ENCODE measurements at regions not wholly inside any gene's neighbourhood (a gene's known extent, or its start where the extent isn't known, plus 50 kb on each side); places are given as distances from the start of the nearest gene placed in this dataset.

GRCh38 chr15:25543196-25543595 lies 104.4 kb upstream of the UBE3A start:
- ChIA-PET CTCF (no interaction called here), POLR2A (no interaction called here)
- TF ChIP-seq HDGF (IDR thresholded peaks at IDR 0.05; ENCODE audit: borderline replicate concordance) (no peak), SP1 (IDR thresholded peaks at IDR 0.05) (no peak), ZNF384 (IDR thresholded peaks at IDR 0.05) (no peak)
- no peak for DNase-seq (ENCODE audit: extremely low spot score)

- TF ChIP-seq PKNOX1 (IDR thresholded peaks at IDR 0.05) = no peak
- TF ChIP-seq ELF4 (IDR thresholded peaks at IDR 0.05) = no peak
- TF ChIP-seq SP1 (IDR thresholded peaks at IDR 0.05) = no peak
- no peak for DNase-seq (ENCODE audit: extremely low spot score)
- POLR2A ChIA-PET = no interaction called here
- CTCF ChIA-PET = no interaction called here
Measured at GRCh38 chr15:25541228-25541627, 102.4 kb upstream of the UBE3A start.

GRCh38 chr15:25536801-25537611 lies 98.2 kb upstream of the UBE3A start:
- POLR2A ChIA-PET = no interaction called here

GRCh38 chr15:25535866-25536265 lies 97.0 kb upstream of the UBE3A start:
- ChIA-PET CTCF (interaction anchor here (0.6 kb wide), 1 partner anchor 119 kb away, joined by 3 read pairs; no protein-coding TSS in a partner anchor), POLR2A (no interaction called here)
- TF ChIP-seq HDGF (IDR thresholded peaks at IDR 0.05; ENCODE audit: borderline replicate concordance) = no peak
- no peak for TF ChIP-seq SUZ12 (IDR thresholded peaks at IDR 0.05)
- no peak for TF ChIP-seq ELF4 (IDR thresholded peaks at IDR 0.05)
- no peak for TF ChIP-seq TARDBP (IDR thresholded peaks at IDR 0.05)
- no peak for TF ChIP-seq L3MBTL2 (conservative IDR thresholded peaks at IDR 0.05)
- TF ChIP-seq PKNOX1 (IDR thresholded peaks at IDR 0.05) = no peak
- TF ChIP-seq ARNT (IDR thresholded peaks at IDR 0.05) = no peak
- TF ChIP-seq CTBP1 (IDR thresholded peaks at IDR 0.05; ENCODE audit: borderline replicate concordance) = no peak
- TF ChIP-seq SP1 (IDR thresholded peaks at IDR 0.05) = no peak
- TF ChIP-seq FOXM1 (IDR thresholded peaks at IDR 0.05; ENCODE audit: borderline replicate concordance) = no peak
- no peak for TF ChIP-seq BHLHE40 (IDR thresholded peaks at IDR 0.05; ENCODE audit: borderline replicate concordance)
- TF ChIP-seq LEF1 (IDR thresholded peaks at IDR 0.05; ENCODE audit: borderline replicate concordance) = no peak
- TF ChIP-seq FOXK2 (IDR thresholded peaks at IDR 0.05) = no peak
- no peak for TF ChIP-seq FOXA1 (IDR thresholded peaks at IDR 0.05)
- no peak for TF ChIP-seq NFRKB (IDR thresholded peaks at IDR 0.05)
- DNase-seq (ENCODE audit: extremely low spot score) = no peak

More at GRCh38 chr15:25536801-25537611, 98.2 kb upstream of the UBE3A start:
- TF ChIP-seq HDGF (IDR thresholded peaks at IDR 0.05; ENCODE audit: borderline replicate concordance) (no peak), TARDBP (IDR thresholded peaks at IDR 0.05) (no peak), SUZ12 (IDR thresholded peaks at IDR 0.05) (no peak), BHLHE40 (IDR thresholded peaks at IDR 0.05; ENCODE audit: borderline replicate concordance) (no peak), NFRKB (IDR thresholded peaks at IDR 0.05) (no peak), FOXM1 (IDR thresholded peaks at IDR 0.05; ENCODE audit: borderline replicate concordance) (no peak), LEF1 (IDR thresholded peaks at IDR 0.05; ENCODE audit: borderline replicate concordance) (no peak), L3MBTL2 (conservative IDR thresholded peaks at IDR 0.05) (no peak), CTBP1 (IDR thresholded peaks at IDR 0.05; ENCODE audit: borderline replicate concordance) (no peak), ARNT (IDR thresholded peaks at IDR 0.05) (no peak), ZNF384 (IDR thresholded peaks at IDR 0.05) (no peak), FOXA1 (IDR thresholded peaks at IDR 0.05) (no peak), FOXK2 (IDR thresholded peaks at IDR 0.05) (no peak), PKNOX1 (IDR thresholded peaks at IDR 0.05) (no peak), ELF4 (IDR thresholded peaks at IDR 0.05) (no peak), SP1 (IDR thresholded peaks at IDR 0.05) (no peak)
- no peak for DNase-seq (ENCODE audit: extremely low spot score)
- CTCF ChIA-PET = no interaction called here

GRCh38 chr15:25534293-25534692 lies 95.5 kb upstream of the UBE3A start:
- CTCF ChIA-PET = no interaction called here
- POLR2A ChIA-PET = no interaction called here

More at GRCh38 chr15:25534293-25534692, 95.5 kb upstream of the UBE3A start:
- DNase-seq (ENCODE audit: extremely low spot score) = no peak
- no peak for TF ChIP-seq L3MBTL2 (conservative IDR thresholded peaks at IDR 0.05)
- no peak for TF ChIP-seq BHLHE40 (IDR thresholded peaks at IDR 0.05; ENCODE audit: borderline replicate concordance)
- no peak for TF ChIP-seq LEF1 (IDR thresholded peaks at IDR 0.05; ENCODE audit: borderline replicate concordance)
- no peak for TF ChIP-seq FOXK2 (IDR thresholded peaks at IDR 0.05)
- TF ChIP-seq FOXA1 (IDR thresholded peaks at IDR 0.05) = no peak
- TF ChIP-seq HDGF (IDR thresholded peaks at IDR 0.05; ENCODE audit: borderline replicate concordance) = no peak
- no peak for TF ChIP-seq TARDBP (IDR thresholded peaks at IDR 0.05)
- no peak for TF ChIP-seq CTBP1 (IDR thresholded peaks at IDR 0.05; ENCODE audit: borderline replicate concordance)
- TF ChIP-seq NFRKB (IDR thresholded peaks at IDR 0.05) = no peak
- no peak for TF ChIP-seq FOXM1 (IDR thresholded peaks at IDR 0.05; ENCODE audit: borderline replicate concordance)
- TF ChIP-seq ELF4 (IDR thresholded peaks at IDR 0.05) = no peak
- TF ChIP-seq PKNOX1 (IDR thresholded peaks at IDR 0.05) = no peak
- no peak for TF ChIP-seq ZNF384 (IDR thresholded peaks at IDR 0.05)
